HG03354 (cell line): ENCODE measurements at regions not wholly inside any gene's neighbourhood (a gene's known extent, or its start where the extent isn't known, plus 50 kb on each side); places are given as distances from the start of the nearest gene placed in this dataset.

Source experiments
- ATAC-seq: cut with Tn5 transposase; IDR thresholded peaks from one replicate; pipeline ENCODE4 v1.9.1; 2021; ENCODE audit warnings: mild to moderate bottlenecking; ENCODE audit not compliant: unreplicated experiment, poor library complexity, severe bottlenecking

- no peak for ATAC-seq
Observed at GRCh38 chr1:79124756-79125155, 118.2 kb upstream of the ADGRL4 start.

DNA sequence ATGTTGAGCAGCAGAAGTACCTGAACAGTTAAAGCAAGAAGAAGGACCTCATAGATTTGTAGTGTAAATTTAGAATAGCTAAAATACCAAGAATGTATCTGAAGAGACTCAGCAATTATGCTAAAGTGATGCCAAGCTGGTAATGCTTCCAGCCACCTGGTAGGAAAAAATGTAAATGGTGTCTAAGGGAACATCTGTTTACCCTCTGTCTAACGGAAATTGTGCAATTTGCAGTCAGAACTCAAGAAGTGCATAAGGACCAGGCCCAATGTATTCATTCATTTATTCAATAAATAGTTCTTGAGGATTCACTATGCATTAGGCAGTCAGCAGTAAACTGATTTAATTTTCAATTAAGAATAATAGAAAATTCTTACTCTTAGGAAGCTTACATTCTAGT, 116.0 kb upstream of the ADGRL4 start:
- ATAC-seq = no peak

GRCh38 chr1:79117376-79117775, 110.8 kb upstream of the ADGRL4 start:
- ATAC-seq = no peak

- ATAC-seq = no peak
Observed at GRCh38 chr1:79113836-79114235, 107.3 kb upstream of the ADGRL4 start.

GRCh38 chr1:79110749-79111148, 104.2 kb upstream of the ADGRL4 start:
- no peak for ATAC-seq

DNA sequence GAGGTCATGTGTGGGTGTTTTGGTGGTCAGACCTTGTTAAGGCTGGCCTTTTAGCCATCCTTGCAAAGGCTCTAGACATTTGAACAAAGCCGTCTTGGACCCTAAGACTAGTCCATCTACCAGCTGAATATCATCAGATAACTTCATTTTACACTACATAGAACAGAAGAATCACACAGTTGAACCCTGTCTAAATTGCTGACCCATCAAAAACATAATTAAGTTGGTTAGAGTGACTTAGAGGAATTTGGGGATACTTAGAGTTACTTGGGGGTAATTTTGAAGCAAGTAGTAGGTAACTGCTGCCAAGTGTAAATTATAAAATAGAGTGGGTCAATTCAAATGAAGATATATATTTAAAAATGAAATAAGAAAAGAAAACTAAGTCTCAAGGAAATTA, 102.9 kb upstream of the ADGRL4 start:
- no peak for ATAC-seq

DNA sequence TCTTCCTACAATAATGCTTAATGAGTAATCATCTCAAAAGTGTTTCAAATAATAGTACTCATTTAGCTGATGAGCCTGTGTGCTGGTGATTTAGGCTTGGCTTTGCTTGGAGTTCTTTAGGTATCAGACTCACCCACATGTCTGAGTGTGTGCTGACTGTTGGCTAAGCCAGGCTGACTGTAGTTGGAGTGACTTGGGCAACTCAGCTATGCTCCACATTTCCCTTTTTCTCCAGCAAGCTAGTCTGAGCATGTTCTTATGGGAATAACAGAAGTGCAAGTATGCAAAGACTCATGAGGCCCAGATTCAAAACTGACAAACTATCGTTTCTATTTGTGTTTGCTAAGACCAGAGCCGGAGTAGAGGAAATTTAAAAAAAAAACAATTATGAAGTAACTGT, 99.0 kb upstream of the ADGRL4 start:
- ATAC-seq = no peak

- ATAC-seq = no peak
Observed at GRCh38 chr1:79104617-79105016, 98.1 kb upstream of the ADGRL4 start.

- no peak for ATAC-seq
Observed at GRCh38 chr1:79100385-79100784, 93.9 kb upstream of the ADGRL4 start.

DNA sequence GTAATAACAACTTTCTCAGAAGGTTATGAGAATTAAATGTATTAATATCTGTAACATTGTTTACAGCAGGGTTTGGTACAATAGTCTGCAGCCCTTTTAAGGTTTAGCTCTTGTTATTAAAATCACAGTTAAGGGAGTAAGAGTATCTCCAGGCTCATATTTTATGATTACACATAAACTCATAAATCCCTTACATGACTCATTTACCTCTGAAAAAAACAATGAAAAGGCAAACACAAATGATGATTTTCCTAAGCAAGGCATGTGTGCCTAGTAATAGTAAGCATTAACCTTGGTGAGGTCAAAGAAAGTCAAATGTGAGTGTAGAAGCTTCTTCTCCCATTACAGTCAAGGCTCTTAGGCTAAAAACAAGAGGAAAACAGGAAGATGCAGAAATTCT, 84.5 kb upstream of the ADGRL4 start:
- ATAC-seq = no peak

DNA sequence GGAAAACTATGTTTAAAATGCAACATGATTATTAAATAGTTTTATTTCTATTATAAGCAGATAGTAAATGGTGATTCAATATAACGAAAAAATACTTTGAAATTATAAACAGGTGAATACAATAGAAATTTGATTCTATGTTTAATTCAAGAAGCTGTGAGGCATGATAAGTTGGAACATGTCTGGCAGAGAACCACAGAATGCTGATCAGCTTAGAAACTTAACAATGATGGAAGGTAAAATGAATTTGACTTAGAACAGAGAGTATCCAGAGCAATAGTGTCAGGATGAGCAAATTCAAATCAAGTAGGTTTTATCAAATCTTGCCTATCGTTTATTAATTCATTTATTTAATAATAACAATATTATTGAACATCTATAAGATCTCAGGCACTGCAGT, 83.4 kb upstream of the ADGRL4 start:
- no peak for ATAC-seq

DNA sequence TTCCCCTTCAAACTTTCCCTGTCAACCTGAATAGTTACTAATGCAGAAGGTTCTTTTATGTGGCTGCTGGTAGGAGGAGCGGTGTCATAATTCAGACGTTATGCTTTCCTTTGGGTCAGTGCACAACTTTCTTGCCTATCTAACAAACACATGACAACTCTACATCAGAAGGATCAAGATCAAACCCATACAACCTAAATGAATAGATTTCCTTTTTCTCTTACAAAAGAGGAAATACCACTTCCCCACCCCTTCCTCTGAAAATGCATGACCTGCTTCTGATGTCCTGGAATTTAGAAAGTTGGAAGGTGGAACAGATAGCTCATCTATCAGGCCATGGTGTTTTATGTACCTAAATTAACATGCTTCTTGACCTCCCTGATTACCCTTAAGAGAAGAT, 75.7 kb upstream of the ADGRL4 start:
- ATAC-seq = no peak

DNA sequence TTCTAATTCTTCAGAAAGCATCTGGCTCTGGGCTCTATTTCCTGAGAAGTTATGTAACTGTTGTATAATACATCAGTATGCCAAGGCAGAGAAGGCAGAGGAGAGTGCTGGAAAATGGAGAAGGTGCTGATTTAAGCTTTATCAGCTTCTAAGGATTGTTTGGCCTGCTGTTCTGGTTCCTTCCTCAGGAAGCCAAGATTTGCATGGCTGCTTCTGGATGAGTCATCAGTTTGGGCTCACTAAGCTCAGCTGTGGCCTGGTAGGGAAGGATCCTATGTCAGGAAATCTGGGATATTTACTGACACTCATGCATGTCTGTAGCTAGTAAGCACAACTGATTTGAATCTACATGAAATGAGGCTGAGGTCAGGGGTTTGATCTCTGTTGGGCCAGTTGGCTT, 73.2 kb upstream of the ADGRL4 start:
- no peak for ATAC-seq

DNA sequence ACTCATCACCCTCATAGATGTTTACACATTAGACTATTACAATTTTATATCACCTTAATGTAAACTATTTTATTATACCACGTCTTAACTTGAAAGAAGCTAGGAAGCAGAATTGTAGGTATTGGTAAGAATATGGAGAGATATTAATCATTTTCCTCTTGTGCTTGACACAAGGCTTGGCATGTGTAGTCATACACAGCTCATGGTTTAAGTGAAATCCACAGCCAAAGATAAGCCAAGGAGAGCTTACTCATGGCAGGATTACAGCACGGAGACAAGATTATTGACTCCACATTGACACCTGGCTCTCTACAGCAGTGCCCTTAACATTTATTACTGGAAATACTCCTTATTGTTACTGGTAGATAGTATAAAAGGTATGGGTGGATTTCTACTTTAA, 68.4 kb upstream of the ADGRL4 start:
- ATAC-seq = no peak

- ATAC-seq = no peak
Observed at GRCh38 chr1:79069828-79070227, 63.3 kb upstream of the ADGRL4 start.

GRCh38 chr1:79059341-79059740, 52.8 kb upstream of the ADGRL4 start:
- ATAC-seq = no peak
